Loucy (cell line): ENCODE measurements at regions not wholly inside any gene's neighbourhood (a gene's known extent, or its start where the extent isn't known, plus 50 kb on each side); places are given as distances from the start of the nearest gene placed in this dataset.

Experiments
- CTCF ChIP-seq: fragments of 200-600 bp; sonication (generic); conservative IDR thresholded peaks from 2 replicates; pipeline ENCODE4 v1.5.1; 2014; ENCODE audit warnings: mild to moderate bottlenecking, antibody characterized with exemption, low read length
- EZH2phosphoT487 ChIP-seq: fragments of 200-600 bp; IDR thresholded peaks from 2 replicates; pipeline ENCODE4 v1.6.1; 2018; ENCODE audit warnings: antibody characterized with exemption, mild to moderate bottlenecking, moderate library complexity, borderline replicate concordance

- TF ChIP-seq CTCF (no peak), EZH2phosphoT487 (no peak)
These were observed 232.2 kb downstream of the GABRG2 start for GRCh38 chr5:162299793-162300192.
